A673 (cell line): ENCODE measurements at regions not wholly inside any gene's neighbourhood (a gene's known extent, or its start where the extent isn't known, plus 50 kb on each side); places are given as distances from the start of the nearest gene placed in this dataset.

ENCODE experiments used
- BruUV-seq: library from RNA; stranded (reverse); fragments of 400-500 nt; replicated peaks from 2 replicates; lab custom pipeline; 2021; lab: Mats Ljungman, UMichigan
- CTCF ChIA-PET: fragments of 300-600 bp; sonication (Branson Sonifier 250); formaldehyde crosslinking; loops from one replicate; lab custom pipeline; 2022; ENCODE audit warnings: antibody characterized with exemption; lab: Charles Lee
- POLR2A ChIA-PET: fragments of 300-600 bp; sonication (Branson Sonifier 250); formaldehyde crosslinking; loops from one replicate; lab custom pipeline; 2022; ENCODE audit warnings: antibody characterized with exemption; ENCODE audit not compliant: low non-redundant PET; lab: Charles Lee
- DNase-seq: peaks from one replicate; pipeline ENCODE4 v3.0.0-alpha.2; 2015; ENCODE audit warnings: low spot score
- H3K27ac ChIP-seq: fragments of 200-600 bp; sonication (generic); 2 replicates; pipeline ENCODE4 v1.5.1; 2016; ENCODE audit warnings: mixed run types, low read depth, mild to moderate bottlenecking, mixed read lengths, antibody characterized with exemption, low read length; ENCODE audit not compliant: poor library complexity, severe bottlenecking
- H3K27me3 ChIP-seq: fragments of 200-600 bp; sonication (generic); replicated peaks from 2 replicates; pipeline ENCODE4 v1.6.1; 2017; ENCODE audit warnings: mixed run types, low read depth, mild to moderate bottlenecking, mixed read lengths, antibody characterized with exemption, low read length; ENCODE audit not compliant: insufficient read depth, poor library complexity
- H3K36me3 ChIP-seq: fragments of 200-600 bp; sonication (generic); 2 replicates; pipeline ENCODE4 v1.6.1; 2016; ENCODE audit warnings: mixed run types, mild to moderate bottlenecking, mixed read lengths, antibody characterized with exemption, low read length; ENCODE audit not compliant: insufficient read depth, poor library complexity, severe bottlenecking
- H3K4me1 ChIP-seq: fragments of 200-600 bp; sonication (generic); 2 replicates; pipeline ENCODE4 v1.6.1; 2017; ENCODE audit warnings: mixed run types, mild to moderate bottlenecking, mixed read lengths, antibody characterized with exemption, low read length; ENCODE audit not compliant: insufficient read depth, poor library complexity, severe bottlenecking
- H3K4me3 ChIP-seq: fragments of 200-600 bp; sonication (generic); 2 replicates; pipeline ENCODE4 v1.5.1; 2016; ENCODE audit warnings: low read depth, mixed run types, mild to moderate bottlenecking, mixed read lengths, low read length; ENCODE audit not compliant: poor library complexity, severe bottlenecking
- H3K9me3 ChIP-seq: fragments of 200-600 bp; sonication (generic); 2 replicates; pipeline ENCODE4 v1.6.1; 2016; ENCODE audit warnings: mixed run types, low read depth, mild to moderate bottlenecking, mixed read lengths, antibody characterized with exemption, low read length; ENCODE audit not compliant: poor library complexity, severe bottlenecking
- EZH2 ChIP-seq: fragments of 200-600 bp; sonication (generic); IDR thresholded peaks from 2 replicates; pipeline ENCODE4 v1.6.1; 2017; ENCODE audit warnings: borderline replicate concordance, low read depth, mild to moderate bottlenecking, mixed read lengths, antibody characterized with exemption, low read length; ENCODE audit not compliant: poor library complexity, severe bottlenecking
- intact Hi-C: fragments of 100-400 bp; cut with micrococcal nuclease; formaldehyde crosslinking; loops from one replicate; pipeline ENCODE4 v1.10.0; 2022; ENCODE audit not compliant: unreplicated experiment
- TF ChIP-seq, protein P1 (sequence below): fragments of 300-800, 200-600 bp; sonication (generic); conservative IDR thresholded peaks from 2 replicates; pipeline ENCODE4 v1.5.1; 2017; ENCODE audit warnings: low read depth, mild to moderate bottlenecking, antibody characterized with exemption, low read length, moderate library complexity, mixed read lengths

DNA sequence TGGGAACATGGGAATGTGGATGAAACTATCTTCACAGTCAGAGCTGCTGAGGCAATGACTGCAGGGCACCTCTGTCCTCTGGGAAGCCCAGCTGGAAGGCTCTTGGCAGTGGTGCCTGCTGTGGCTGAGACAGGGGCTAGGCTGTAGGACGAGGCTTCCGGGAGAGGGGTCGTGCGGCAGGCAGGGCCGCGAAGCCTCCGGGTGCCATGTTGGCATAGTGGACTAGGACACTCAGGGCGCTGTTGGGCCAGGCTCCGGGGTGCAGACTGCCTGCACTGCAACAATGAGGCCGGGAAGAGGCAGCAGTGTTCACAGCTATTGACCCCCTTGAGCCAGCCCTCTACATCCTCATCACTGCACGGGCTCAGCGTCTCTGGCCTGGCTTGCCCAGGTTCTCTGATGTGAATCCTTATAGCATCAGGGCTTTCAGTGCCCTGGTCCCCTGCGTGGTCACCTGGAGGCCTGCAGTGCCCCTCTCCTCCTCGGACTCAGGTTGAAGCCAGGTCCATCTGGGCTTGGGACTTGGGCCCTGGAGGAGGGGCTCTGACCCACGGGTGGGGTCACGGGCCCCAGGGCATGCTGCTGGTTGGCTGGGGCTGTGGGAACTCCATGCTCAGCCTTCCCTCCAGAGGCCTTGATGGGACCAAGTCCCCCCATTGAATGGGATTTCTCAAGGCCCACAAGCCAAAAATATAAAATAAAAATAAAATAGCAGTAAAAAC, 91.6 kb downstream of the TNFRSF13B start:
- no peak for DNase-seq
- Histone ChIP-seq H3K4me1 (no peaks in the 10 kb centered on the region), H3K4me3 (no peak overlapping the region), H3K9me3 (peaks cover 8% of the 10 kb centered on the region), H3K27me3 (no peaks in the 10 kb centered on the region), H3K27ac (no peak overlapping the region), H3K36me3 (no peaks in the 10 kb centered on the region)
- POLR2A ChIA-PET, result no interaction called here
- intact Hi-C loops, result no loop called here
- CTCF ChIA-PET, result no interaction called here
- no TSS peak for BruUV-seq
- TF ChIP-seq, protein P1, sequence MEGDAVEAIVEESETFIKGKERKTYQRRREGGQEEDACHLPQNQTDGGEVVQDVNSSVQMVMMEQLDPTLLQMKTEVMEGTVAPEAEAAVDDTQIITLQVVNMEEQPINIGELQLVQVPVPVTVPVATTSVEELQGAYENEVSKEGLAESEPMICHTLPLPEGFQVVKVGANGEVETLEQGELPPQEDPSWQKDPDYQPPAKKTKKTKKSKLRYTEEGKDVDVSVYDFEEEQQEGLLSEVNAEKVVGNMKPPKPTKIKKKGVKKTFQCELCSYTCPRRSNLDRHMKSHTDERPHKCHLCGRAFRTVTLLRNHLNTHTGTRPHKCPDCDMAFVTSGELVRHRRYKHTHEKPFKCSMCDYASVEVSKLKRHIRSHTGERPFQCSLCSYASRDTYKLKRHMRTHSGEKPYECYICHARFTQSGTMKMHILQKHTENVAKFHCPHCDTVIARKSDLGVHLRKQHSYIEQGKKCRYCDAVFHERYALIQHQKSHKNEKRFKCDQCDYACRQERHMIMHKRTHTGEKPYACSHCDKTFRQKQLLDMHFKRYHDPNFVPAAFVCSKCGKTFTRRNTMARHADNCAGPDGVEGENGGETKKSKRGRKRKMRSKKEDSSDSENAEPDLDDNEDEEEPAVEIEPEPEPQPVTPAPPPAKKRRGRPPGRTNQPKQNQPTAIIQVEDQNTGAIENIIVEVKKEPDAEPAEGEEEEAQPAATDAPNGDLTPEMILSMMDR, result no peak
- no peak for TF ChIP-seq EZH2

DNA sequence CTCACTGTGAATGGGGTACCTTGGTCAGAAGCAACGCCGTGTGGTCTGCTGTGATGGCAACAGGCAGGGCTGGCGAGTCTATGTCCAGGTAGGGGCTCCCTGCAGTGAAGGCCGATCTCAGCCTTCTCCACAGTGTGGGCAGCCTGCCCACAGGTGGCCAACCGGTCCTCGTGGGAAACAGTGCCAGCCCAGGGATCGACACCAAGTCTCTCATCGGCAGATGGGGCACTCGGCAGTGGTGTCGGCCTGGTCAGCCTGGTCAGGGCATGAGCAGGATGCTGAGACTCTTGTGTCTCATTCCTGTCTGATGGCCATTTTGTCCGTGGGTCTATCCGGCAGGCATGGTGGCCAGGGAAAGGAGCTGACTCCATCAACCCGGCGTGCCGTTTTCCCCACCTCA, 92.2 kb downstream of the TNFRSF13B start:
- POLR2A ChIA-PET, result no interaction called here
- Histone ChIP-seq H3K9me3 (peaks cover 8% of the 10 kb centered on the region), H3K27ac (no peak overlapping the region), H3K36me3 (no peaks in the 10 kb centered on the region), H3K4me1 (no peaks in the 10 kb centered on the region), H3K4me3 (no peak overlapping the region), H3K27me3 (no peaks in the 10 kb centered on the region)
- CTCF ChIA-PET, result no interaction called here
- no peak for TF ChIP-seq EZH2
- TF ChIP-seq, protein P1, result no peak
- intact Hi-C loops, result no loop called here
- BruUV-seq, result no TSS peak
- no peak for DNase-seq

DNA sequence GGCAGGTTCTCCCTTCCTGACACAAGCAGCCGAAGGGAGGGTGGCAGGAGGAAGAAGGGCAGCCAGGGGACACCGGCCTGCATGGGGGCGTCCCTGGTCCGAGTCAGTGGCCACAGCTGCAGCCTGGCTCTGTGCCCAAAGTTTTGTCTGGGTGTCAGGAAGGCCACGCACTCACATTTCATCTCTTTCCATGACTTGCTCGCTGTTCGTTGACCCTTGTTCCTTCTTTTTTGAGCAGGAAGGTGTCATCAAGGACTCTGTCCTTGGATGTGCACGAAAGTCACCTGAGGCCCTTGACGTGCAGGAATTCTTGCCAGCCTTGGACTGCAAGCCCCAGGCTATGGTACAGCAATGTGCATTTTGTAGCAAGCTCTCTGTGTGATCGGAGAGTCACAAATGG, 93.3 kb downstream of the TNFRSF13B start:
- BruUV-seq, result no TSS peak
- intact Hi-C loops, result no loop called here
- no peak for DNase-seq
- Histone ChIP-seq H3K4me3 (no peak overlapping the region), H3K9me3 (peaks cover 8% of the 10 kb centered on the region), H3K36me3 (no peaks in the 10 kb centered on the region), H3K27ac (no peak overlapping the region), H3K27me3 (no peaks in the 10 kb centered on the region), H3K4me1 (no peaks in the 10 kb centered on the region)
- TF ChIP-seq, protein P1, result no peak
- no peak for TF ChIP-seq EZH2
- POLR2A ChIA-PET, result no interaction called here
- CTCF ChIA-PET, result no interaction called here
